HCT116 (cell line): ENCODE measurements at regions not wholly inside any gene's neighbourhood (a gene's known extent, or its start where the extent isn't known, plus 50 kb on each side); places are given as distances from the start of the nearest gene placed in this dataset.

Source experiments
- ATAC-seq: fragments of 200-7000 bp; cut with Tn5 transposase; 2 replicates; pipeline ENCODE4 v1.9.1; 2020; ENCODE audit warnings: mild to moderate bottlenecking, moderate library complexity
- BruUV-seq: library from RNA; stranded (reverse); fragments of 400-500 nt; replicated peaks from 2 replicates; lab custom pipeline; 2021; lab: Mats Ljungman, UMichigan
- CTCF ChIA-PET: fragments of 300-600 bp; sonication (Branson Sonifier 250); formaldehyde crosslinking; loops from one replicate; lab custom pipeline; 2021; ENCODE audit warnings: antibody characterized with exemption; lab: Charles Lee
- POLR2A ChIA-PET: fragments of 300-600, 350-600 bp; sonication (Branson Sonifier 250); formaldehyde crosslinking; loops from one replicate; lab custom pipeline; 2021; ENCODE audit warnings: antibody characterized with exemption; lab: Charles Lee
- RAD21 ChIA-PET, 2 experiments: fragments of 300-600 bp; sonication (Branson Sonifier 250); formaldehyde crosslinking; loops; one replicate each; lab custom pipeline; 2023; ENCODE audit warnings: low total read pairs in 2 of 2; ENCODE audit not compliant: uncharacterized antibody in 2 of 2, unreplicated experiment in 2 of 2, low non-redundant PET in 1 of 2; lab: Charles Lee
- DNase-seq: peaks from one replicate; pipeline ENCODE4 v3.0.0-alpha.2; 2010; ENCODE audit warnings: low read depth, low spot score
- H2AFZ ChIP-seq: fragments of 200-600 bp; shearing (Covaris generic), sonication (generic); 2 replicates; pipeline ENCODE4 v1.6.1; 2017; ENCODE audit warnings: low read depth, mixed run types, mixed read lengths, antibody characterized with exemption, low read length; ENCODE audit not compliant: poor library complexity, severe bottlenecking
- H3K27ac ChIP-seq: 2 replicates; pipeline ENCODE4 v1.5.1; 2012; ENCODE audit warnings: low read depth, low read length
- H3K27me3 ChIP-seq: fragments of 200-600 bp; sonication (generic); 2 replicates; pipeline ENCODE4 v1.6.1; 2016; ENCODE audit warnings: mixed run types, low read length, mixed read lengths; ENCODE audit not compliant: insufficient read depth
- H3K36me3 ChIP-seq, 2 experiments: fragments of 200-500 bp in 1 of 2; fragments of 200-600 bp in 1 of 2; sonication (Bioruptor generic) in 1 of 2; sonication (generic) in 1 of 2; 2 replicates each; pipeline versions ENCODE4 v1.5.1 to v1.6.1; 2014 to 2016; ENCODE audit warnings: low read length in 2 of 2, inconsistent platforms in 1 of 2, mixed read lengths in 1 of 2, mixed run types in 1 of 2; ENCODE audit not compliant: insufficient read depth in 2 of 2, control insufficient read depth in 1 of 2
- H3K4me1 ChIP-seq, 2 experiments: fragments of 200-600 bp in 1 of 2; sonication (generic) in 1 of 2; 2 replicates each; pipeline versions ENCODE4 v1.5.1 to v1.6.1; 2012 to 2017; ENCODE audit warnings: low read length in 2 of 2, inconsistent platforms in 1 of 2, mild to moderate bottlenecking in 1 of 2, mixed read lengths in 1 of 2, mixed run types in 1 of 2, moderate library complexity in 1 of 2; ENCODE audit not compliant: insufficient read depth in 2 of 2, control insufficient read depth in 1 of 2
- H3K4me2 ChIP-seq: fragments of 200-600 bp; sonication (generic); 2 replicates; pipeline ENCODE4 v1.6.1; 2017; ENCODE audit warnings: mixed run types, low read length, mixed read lengths
- H3K4me3 ChIP-seq, 2 experiments: fragments of 200-600 bp in 1 of 2; sonication (generic) in 1 of 2; replicated peaks in 1 of 2; 2 replicates each; pipeline ENCODE4 v1.5.1; 2011 to 2016; ENCODE audit warnings: low read length in 2 of 2, control low read depth in 1 of 2, low read depth in 1 of 2, mild to moderate bottlenecking in 1 of 2, mixed read lengths in 1 of 2, mixed run types in 1 of 2
- H3K79me2 ChIP-seq: fragments of 200-600 bp; sonication (generic); 2 replicates; pipeline ENCODE4 v1.6.1; 2017; ENCODE audit warnings: mild to moderate bottlenecking, mixed run types, low read length, moderate library complexity, mixed read lengths; ENCODE audit not compliant: insufficient read depth
- H3K9ac ChIP-seq: fragments of 200-600 bp; sonication (generic); 2 replicates; pipeline ENCODE4 v1.6.1; 2016; ENCODE audit warnings: low read length, mixed read lengths
- H3K9me2 ChIP-seq: fragments of 200-600 bp; sonication (generic), shearing (Covaris generic); 2 replicates; pipeline ENCODE4 v1.6.1; 2017; ENCODE audit warnings: mixed run types, mild to moderate bottlenecking, moderate library complexity; ENCODE audit not compliant: insufficient read depth
- H3K9me3 ChIP-seq, 2 experiments: fragments of 200-500 bp in 1 of 2; fragments of 200-600 bp in 1 of 2; sonication (Bioruptor generic) in 1 of 2; sonication (generic) in 1 of 2; 2 replicates each; pipeline ENCODE4 v1.6.1; 2014 to 2017; ENCODE audit warnings: low read length in 2 of 2, mixed read lengths in 2 of 2, inconsistent platforms in 1 of 2, low read depth in 1 of 2, mild to moderate bottlenecking in 1 of 2, mixed run types in 1 of 2, moderate library complexity in 1 of 2; ENCODE audit not compliant: control insufficient read depth in 1 of 2, insufficient read depth in 1 of 2
- H4K20me1 ChIP-seq: fragments of 200-600 bp; sonication (generic), shearing (Covaris generic); 2 replicates; pipeline ENCODE4 v1.6.1; 2017; ENCODE audit warnings: mixed run types, mild to moderate bottlenecking, moderate library complexity; ENCODE audit not compliant: insufficient read depth
- EGR1 ChIP-seq: IDR thresholded peaks from 2 replicates; pipeline ENCODE4 v1.6.1; 2012; ENCODE audit warnings: low read depth
- EZH2phosphoT487 ChIP-seq: fragments of 200-600 bp; IDR thresholded peaks from 2 replicates; pipeline ENCODE4 v1.6.1; 2018; ENCODE audit warnings: antibody characterized with exemption, borderline replicate concordance
- POLR2A ChIP-seq: IDR thresholded peaks from 2 replicates; pipeline ENCODE4 v1.7.0; 2011; ENCODE audit warnings: borderline replicate concordance; ENCODE audit not compliant: insufficient read depth, insufficient read length; ENCODE audit errors: extremely low read depth
- POLR2AphosphoS5 ChIP-seq: IDR thresholded peaks from 2 replicates; pipeline ENCODE4 v1.6.1; 2011; ENCODE audit warnings: mild to moderate bottlenecking, low read depth, low read length, moderate library complexity
- RAD21 ChIP-seq: IDR thresholded peaks from 2 replicates; pipeline ENCODE4 v1.6.1; 2012; ENCODE audit warnings: low read depth, mild to moderate bottlenecking
- SIN3A ChIP-seq: IDR thresholded peaks from 2 replicates; pipeline ENCODE4 v1.6.1; 2012; ENCODE audit warnings: low read depth
- SP1 ChIP-seq: IDR thresholded peaks from 2 replicates; pipeline ENCODE4 v1.6.1; 2012; ENCODE audit warnings: low read depth
- SRF ChIP-seq: IDR thresholded peaks from 2 replicates; pipeline ENCODE4 v1.6.1; 2012; ENCODE audit warnings: low read depth
- TCF7L2 ChIP-seq: IDR thresholded peaks from 2 replicates; pipeline ENCODE4 v1.7.0; 2011; ENCODE audit warnings: borderline replicate concordance, inconsistent platforms; ENCODE audit not compliant: insufficient read depth, insufficient read length; ENCODE audit errors: extremely low read depth
- YY1 ChIP-seq: IDR thresholded peaks from 2 replicates; pipeline ENCODE4 v1.6.1; 2011; ENCODE audit warnings: low read length, low read depth, moderate library complexity, mild to moderate bottlenecking; ENCODE audit not compliant: insufficient replicate concordance; ENCODE audit errors: extremely low read depth
- ZNF274 ChIP-seq: fragments of 200-500 bp; sonication (Bioruptor generic); IDR thresholded peaks from 2 replicates; pipeline ENCODE4 v1.6.1; 2014; ENCODE audit warnings: mild to moderate bottlenecking, low read depth, low read length, inconsistent platforms
- intact Hi-C: fragments of 100-400 bp; cut with micrococcal nuclease; formaldehyde crosslinking; loops from 2 replicates; pipeline ENCODE4 v1.10.0; 2022
- TF ChIP-seq, protein P1 (sequence below), 3 experiments: fragments of 200-600 bp in 1 of 3; sonication (generic) in 1 of 3; IDR thresholded peaks in 2 of 3; conservative IDR thresholded peaks in 1 of 3; 2 replicates each; pipeline ENCODE4 v1.5.1; 2012 to 2017; ENCODE audit warnings: low read depth in 2 of 3, low read length in 2 of 3, antibody characterized with exemption in 1 of 3, borderline replicate concordance in 1 of 3, control low read depth in 1 of 3, mild to moderate bottlenecking in 1 of 3, mixed read lengths in 1 of 3, mixed run types in 1 of 3, moderate library complexity in 1 of 3; ENCODE audit not compliant: insufficient read depth in 1 of 3
- TF ChIP-seq, protein P2 (sequence below): IDR thresholded peaks from 2 replicates; pipeline ENCODE4 v1.6.1; 2012
- TF ChIP-seq, protein P3 (sequence below): IDR thresholded peaks from 2 replicates; pipeline ENCODE4 v1.6.1; 2011; ENCODE audit warnings: mild to moderate bottlenecking, low read length, moderate library complexity; ENCODE audit not compliant: insufficient replicate concordance; ENCODE audit errors: extremely low read depth
- TF ChIP-seq, protein P4 (sequence below): IDR thresholded peaks from 2 replicates; pipeline ENCODE4 v1.6.1; 2012; ENCODE audit warnings: low read depth
- TF ChIP-seq, protein P5 (sequence below): IDR thresholded peaks from 2 replicates; pipeline ENCODE4 v1.6.1; 2012

DNA sequence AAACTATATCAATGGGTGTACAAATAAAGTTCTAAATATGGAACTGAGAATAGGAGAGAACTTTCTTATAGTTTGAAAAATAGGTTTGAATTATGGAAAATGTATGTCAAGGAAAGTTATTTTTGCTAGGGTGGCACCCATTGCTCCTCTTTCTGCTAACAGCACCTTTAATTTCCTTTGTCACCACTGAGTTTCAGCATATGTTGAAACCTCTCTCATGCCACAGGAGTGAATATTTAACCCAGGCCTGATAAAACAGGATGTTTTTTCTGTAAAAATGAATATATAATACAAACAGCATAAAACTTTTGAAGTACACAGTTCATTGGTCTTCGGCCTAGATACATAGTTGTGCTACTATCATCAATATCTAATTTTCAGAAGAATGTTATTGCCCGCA lies 385.5 kb upstream of the ANO5 start:
- Histone ChIP-seq H3K27ac (no peak overlapping the region), H3K27me3 (no peaks in the 10 kb centered on the region), H2AFZ (no peak overlapping the region), H3K36me3 (no peaks in the 10 kb centered on the region), H3K9me2 (no peaks in the 10 kb centered on the region), H3K9ac (no peak overlapping the region), H3K4me3 (no peak overlapping the region), H3K4me1 (no peaks in the 10 kb centered on the region), H4K20me1 (no peaks in the 10 kb centered on the region)
- POLR2A ChIA-PET: no interaction called here
- no peak for DNase-seq
- CTCF ChIA-PET: no interaction called here
- intact Hi-C loops: no loop called here
- no peak for ATAC-seq
- no TSS peak for BruUV-seq
- TF ChIP-seq, protein P1, sequence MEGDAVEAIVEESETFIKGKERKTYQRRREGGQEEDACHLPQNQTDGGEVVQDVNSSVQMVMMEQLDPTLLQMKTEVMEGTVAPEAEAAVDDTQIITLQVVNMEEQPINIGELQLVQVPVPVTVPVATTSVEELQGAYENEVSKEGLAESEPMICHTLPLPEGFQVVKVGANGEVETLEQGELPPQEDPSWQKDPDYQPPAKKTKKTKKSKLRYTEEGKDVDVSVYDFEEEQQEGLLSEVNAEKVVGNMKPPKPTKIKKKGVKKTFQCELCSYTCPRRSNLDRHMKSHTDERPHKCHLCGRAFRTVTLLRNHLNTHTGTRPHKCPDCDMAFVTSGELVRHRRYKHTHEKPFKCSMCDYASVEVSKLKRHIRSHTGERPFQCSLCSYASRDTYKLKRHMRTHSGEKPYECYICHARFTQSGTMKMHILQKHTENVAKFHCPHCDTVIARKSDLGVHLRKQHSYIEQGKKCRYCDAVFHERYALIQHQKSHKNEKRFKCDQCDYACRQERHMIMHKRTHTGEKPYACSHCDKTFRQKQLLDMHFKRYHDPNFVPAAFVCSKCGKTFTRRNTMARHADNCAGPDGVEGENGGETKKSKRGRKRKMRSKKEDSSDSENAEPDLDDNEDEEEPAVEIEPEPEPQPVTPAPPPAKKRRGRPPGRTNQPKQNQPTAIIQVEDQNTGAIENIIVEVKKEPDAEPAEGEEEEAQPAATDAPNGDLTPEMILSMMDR (IDR thresholded peaks at IDR 0.05 in 2 of 3, conservative IDR thresholded peaks at IDR 0.05 in 1 of 3; ENCODE audit: borderline replicate concordance in 1 of 3, insufficient read depth in 1 of 3, low read depth in 2 of 3, low read length in 2 of 3): no peak
- TF ChIP-seq, protein P2, sequence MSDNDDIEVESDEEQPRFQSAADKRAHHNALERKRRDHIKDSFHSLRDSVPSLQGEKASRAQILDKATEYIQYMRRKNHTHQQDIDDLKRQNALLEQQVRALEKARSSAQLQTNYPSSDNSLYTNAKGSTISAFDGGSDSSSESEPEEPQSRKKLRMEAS: no peak
- TF ChIP-seq TCF7L2: no peak
- TF ChIP-seq SIN3A: no peak
- no peak for TF ChIP-seq EZH2phosphoT487
- no peak for TF ChIP-seq POLR2AphosphoS5
- no peak for TF ChIP-seq RAD21
- no peak for TF ChIP-seq POLR2A
- TF ChIP-seq, protein P3, sequence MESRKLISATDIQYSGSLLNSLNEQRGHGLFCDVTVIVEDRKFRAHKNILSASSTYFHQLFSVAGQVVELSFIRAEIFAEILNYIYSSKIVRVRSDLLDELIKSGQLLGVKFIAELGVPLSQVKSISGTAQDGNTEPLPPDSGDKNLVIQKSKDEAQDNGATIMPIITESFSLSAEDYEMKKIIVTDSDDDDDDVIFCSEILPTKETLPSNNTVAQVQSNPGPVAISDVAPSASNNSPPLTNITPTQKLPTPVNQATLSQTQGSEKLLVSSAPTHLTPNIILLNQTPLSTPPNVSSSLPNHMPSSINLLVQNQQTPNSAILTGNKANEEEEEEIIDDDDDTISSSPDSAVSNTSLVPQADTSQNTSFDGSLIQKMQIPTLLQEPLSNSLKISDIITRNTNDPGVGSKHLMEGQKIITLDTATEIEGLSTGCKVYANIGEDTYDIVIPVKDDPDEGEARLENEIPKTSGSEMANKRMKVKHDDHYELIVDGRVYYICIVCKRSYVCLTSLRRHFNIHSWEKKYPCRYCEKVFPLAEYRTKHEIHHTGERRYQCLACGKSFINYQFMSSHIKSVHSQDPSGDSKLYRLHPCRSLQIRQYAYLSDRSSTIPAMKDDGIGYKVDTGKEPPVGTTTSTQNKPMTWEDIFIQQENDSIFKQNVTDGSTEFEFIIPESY: no peak
- TF ChIP-seq ZNF274: no peak
- TF ChIP-seq YY1: no peak
- no peak for TF ChIP-seq EGR1
- no peak for TF ChIP-seq SP1
- TF ChIP-seq, protein P4, sequence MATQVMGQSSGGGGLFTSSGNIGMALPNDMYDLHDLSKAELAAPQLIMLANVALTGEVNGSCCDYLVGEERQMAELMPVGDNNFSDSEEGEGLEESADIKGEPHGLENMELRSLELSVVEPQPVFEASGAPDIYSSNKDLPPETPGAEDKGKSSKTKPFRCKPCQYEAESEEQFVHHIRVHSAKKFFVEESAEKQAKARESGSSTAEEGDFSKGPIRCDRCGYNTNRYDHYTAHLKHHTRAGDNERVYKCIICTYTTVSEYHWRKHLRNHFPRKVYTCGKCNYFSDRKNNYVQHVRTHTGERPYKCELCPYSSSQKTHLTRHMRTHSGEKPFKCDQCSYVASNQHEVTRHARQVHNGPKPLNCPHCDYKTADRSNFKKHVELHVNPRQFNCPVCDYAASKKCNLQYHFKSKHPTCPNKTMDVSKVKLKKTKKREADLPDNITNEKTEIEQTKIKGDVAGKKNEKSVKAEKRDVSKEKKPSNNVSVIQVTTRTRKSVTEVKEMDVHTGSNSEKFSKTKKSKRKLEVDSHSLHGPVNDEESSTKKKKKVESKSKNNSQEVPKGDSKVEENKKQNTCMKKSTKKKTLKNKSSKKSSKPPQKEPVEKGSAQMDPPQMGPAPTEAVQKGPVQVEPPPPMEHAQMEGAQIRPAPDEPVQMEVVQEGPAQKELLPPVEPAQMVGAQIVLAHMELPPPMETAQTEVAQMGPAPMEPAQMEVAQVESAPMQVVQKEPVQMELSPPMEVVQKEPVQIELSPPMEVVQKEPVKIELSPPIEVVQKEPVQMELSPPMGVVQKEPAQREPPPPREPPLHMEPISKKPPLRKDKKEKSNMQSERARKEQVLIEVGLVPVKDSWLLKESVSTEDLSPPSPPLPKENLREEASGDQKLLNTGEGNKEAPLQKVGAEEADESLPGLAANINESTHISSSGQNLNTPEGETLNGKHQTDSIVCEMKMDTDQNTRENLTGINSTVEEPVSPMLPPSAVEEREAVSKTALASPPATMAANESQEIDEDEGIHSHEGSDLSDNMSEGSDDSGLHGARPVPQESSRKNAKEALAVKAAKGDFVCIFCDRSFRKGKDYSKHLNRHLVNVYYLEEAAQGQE: no peak
- TF ChIP-seq, protein P5, sequence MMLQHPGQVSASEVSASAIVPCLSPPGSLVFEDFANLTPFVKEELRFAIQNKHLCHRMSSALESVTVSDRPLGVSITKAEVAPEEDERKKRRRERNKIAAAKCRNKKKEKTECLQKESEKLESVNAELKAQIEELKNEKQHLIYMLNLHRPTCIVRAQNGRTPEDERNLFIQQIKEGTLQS: no peak
- no peak for TF ChIP-seq SRF
- TF ChIP-seq, all 23 proteins: peak for 0
- RAD21 ChIA-PET: no interaction called here
- peaks cover 4 to 25% of the 10 kb centered on the region in 2 experiments; a peak in 2 of 4 replicates for H3K9me3 ChIP-seq
- no peaks in the 10 kb centered on the region for H3K79me2 ChIP-seq
- H3K4me2 ChIP-seq: no peak overlapping the region
